GM13977 (cell line): ENCODE measurements at regions not wholly inside any gene's neighbourhood (a gene's known extent, or its start where the extent isn't known, plus 50 kb on each side); places are given as distances from the start of the nearest gene placed in this dataset.
"Not testable (repeated sequence)": the region's sequence is repeated elsewhere in the genome, so short reads cannot be mapped to it uniquely, and the experiment has no call there.

ENCODE experiments used
- DNase-seq: peaks from one replicate; pipeline ENCODE4 v3.0.0; 2012; ENCODE audit warnings: low spot score
- CTCF ChIP-seq: IDR thresholded peaks from 2 replicates; pipeline ENCODE4 v1.5.1; 2012; ENCODE audit warnings: mild to moderate bottlenecking, control low read depth; ENCODE audit not compliant: insufficient read depth; ENCODE audit errors: extremely low read depth, missing control alignments
- in situ Hi-C: fragments of 300-500 bp; cut with MboI; formaldehyde crosslinking; loops from one replicate; pipeline ENCODE4 v1.12.0; 2022; ENCODE audit warnings: low sequenced_read_pairs, low pct_unique_long_range_greater_than_20kb, mixed read lengths, inconsistent platforms; ENCODE audit not compliant: unreplicated experiment

DNA sequence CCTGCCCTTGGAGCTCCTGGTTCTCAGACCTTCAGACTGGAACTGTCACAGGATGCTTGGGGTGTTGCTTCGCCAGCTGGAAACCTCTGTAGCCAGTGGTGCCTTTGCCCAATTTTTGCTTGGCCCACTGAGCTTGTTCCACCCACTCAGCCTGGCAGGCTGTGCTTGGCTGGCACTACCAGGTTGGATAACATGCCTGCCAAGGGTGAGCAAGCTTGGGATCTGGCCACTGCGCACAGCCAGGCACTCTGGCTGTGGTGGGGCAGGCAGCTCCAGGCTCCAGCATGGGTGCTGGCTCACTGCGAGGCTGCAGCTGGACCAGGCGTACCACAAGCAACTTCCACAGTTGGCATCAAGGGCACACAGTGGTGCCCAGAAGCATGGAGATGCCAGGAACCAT is 967.8 kb upstream of the NCAM2 start:
- DNase-seq = no peak
- TF ChIP-seq CTCF = no peak
- in situ Hi-C loops = no loop called here

DNA sequence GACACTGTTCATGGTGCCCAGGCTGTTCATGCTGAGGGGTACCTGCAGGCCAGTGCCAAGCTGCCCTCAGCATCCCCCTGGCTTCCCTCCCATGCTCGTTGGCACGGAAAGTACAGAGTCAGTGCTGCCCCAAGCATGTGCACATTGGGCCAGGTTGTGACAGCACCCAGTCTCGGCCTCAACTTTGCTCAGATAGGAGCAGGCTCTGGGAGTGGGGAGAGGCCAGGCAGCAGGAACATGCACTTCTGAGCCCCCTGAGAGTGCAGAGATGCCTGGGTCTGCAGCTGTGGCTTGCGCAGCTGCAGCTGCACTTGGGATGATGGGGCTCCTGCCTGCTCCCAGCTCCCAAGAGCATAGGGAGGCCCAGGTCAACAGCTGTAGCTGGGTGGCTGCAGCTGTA is 966.4 kb upstream of the NCAM2 start:
- in situ Hi-C loops = no loop called here

DNA sequence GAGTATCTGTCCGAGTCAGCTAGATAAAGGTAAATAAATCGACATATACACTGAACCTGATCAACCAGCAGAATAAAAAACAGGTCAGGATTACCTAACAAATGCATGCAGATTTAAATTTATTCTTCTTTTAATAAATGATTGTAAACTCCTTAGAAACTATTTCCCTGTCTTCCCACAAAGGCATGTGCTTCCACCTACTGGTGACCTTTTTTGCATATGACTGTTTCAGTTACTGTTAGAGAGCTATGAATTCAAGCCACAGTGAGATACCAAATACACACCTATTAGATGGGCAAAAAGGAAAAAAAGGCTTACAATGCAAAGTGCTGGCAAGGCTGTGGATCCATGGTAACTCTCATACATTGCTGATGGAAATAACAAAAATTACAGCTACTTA is 957.4 kb upstream of the NCAM2 start:
- in situ Hi-C loops = no loop called here
- no peak for TF ChIP-seq CTCF
- no peak for DNase-seq

More for the DNA sequence above, 966.4 kb upstream of the NCAM2 start:
- DNase-seq = no peak
- no peak for TF ChIP-seq CTCF

GRCh38 chr21:20045197-20045596 is 953.0 kb upstream of the NCAM2 start:
- DNase-seq = no peak
- in situ Hi-C loops = no loop called here
- no peak for TF ChIP-seq CTCF

DNA sequence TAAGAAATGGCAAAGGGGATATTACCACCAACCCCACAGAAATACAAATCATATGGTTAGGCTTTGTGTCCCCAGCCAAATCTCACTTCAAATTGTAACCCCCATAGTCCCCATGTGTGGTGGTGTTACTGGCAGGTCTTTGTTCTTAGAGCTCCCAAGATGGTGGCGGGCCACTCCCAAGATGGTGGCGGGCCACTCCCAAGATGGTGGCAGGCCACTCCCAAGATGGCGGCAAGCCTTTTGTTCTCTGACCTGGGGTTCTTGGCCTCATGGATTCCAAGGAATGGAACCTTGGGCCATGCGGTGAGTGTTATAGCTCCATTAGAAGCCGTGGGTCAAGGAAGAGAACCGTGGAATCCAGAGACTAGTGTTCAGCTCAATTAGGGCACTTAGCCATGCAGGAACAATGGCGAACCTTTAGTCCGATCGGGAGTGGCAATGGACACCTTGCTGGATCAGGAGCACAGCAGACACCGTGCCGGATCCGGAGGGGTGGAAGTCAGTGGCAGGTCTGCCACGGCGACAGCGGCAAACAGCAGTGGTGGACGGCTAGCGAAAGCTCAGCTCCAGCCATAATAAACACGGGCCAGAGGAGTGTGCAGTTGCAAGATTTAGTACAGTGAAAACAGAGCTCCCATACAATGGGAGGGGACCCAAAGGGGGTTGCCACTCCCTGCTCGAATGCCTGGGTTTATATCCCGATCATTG is 949.9 kb upstream of the NCAM2 start:
- in situ Hi-C loops, DNase-seq: not testable (repeated sequence)

DNA sequence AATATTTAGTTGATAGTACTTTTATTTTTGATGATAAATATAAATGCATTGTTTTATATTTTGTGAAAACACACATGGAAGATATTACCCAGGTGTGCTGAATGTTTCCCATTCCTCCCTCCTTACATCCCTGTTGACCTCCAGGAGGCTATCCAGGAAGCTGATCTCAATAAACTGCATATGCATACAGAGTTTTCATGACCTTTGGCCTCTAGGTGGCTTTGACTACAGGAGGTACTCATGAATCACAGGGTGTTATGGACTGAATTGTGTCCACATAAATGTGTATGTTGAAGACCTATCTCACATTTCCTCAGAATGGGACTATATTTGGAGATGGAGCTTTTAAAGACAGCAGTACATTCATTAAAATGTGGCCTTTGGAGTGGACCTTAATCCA is 914.9 kb upstream of the NCAM2 start:
- in situ Hi-C loops = no loop called here
- no peak for TF ChIP-seq CTCF
- no peak for DNase-seq

DNA sequence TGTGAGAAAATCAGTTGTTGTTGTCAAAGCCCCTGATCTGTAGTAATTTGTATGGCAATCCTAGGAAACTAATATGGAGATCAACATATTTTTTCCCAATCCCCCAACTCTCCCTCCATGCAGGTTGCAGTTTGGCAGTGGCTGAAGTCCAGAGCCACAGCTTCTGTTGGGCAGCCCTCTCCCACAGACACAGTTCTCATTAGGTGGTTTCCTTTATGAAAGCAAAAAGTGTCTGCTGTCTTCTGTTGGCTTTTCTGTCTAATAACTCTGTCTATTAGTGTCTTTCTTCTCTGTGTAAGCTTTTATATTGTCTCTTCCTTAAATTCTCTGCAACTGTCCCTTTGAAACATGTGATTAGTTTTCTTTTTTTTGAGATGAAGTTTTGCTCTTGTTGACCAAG is 914.3 kb upstream of the NCAM2 start:
- no peak for DNase-seq
- no peak for TF ChIP-seq CTCF
- in situ Hi-C loops = no loop called here
